ENCODE measurements at regions not wholly inside any gene's neighbourhood (a gene's known extent, or its start where the extent isn't known, plus 50 kb on each side); places are given as distances from the start of the nearest gene placed in this dataset.

DNA sequence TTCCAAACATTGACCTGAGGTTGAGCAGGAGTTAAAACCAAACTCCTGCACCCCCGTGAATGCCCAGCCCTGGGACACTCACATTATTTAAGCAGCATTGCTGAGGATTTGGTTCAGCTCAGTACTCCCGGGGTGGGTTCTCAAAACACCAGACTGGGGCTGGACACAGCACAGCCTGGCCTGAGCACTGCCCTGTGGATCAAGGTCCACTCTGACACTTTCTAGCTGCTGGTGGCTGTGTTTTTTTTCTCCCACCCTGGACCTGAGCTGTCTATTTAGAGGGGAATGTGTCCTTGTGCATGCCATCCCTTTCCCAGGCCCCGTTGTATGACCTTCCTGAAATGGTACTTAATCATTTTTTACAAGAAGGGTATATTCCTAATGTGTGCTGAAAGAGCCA is 94.7 kb upstream of the GJB6 start:
- TF ChIP-seq, protein P1, sequence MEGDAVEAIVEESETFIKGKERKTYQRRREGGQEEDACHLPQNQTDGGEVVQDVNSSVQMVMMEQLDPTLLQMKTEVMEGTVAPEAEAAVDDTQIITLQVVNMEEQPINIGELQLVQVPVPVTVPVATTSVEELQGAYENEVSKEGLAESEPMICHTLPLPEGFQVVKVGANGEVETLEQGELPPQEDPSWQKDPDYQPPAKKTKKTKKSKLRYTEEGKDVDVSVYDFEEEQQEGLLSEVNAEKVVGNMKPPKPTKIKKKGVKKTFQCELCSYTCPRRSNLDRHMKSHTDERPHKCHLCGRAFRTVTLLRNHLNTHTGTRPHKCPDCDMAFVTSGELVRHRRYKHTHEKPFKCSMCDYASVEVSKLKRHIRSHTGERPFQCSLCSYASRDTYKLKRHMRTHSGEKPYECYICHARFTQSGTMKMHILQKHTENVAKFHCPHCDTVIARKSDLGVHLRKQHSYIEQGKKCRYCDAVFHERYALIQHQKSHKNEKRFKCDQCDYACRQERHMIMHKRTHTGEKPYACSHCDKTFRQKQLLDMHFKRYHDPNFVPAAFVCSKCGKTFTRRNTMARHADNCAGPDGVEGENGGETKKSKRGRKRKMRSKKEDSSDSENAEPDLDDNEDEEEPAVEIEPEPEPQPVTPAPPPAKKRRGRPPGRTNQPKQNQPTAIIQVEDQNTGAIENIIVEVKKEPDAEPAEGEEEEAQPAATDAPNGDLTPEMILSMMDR (IDR thresholded peaks at IDR 0.05), result no peak
- no peak for TF ChIP-seq EP300 (IDR thresholded peaks at IDR 0.05)
- TF ChIP-seq POLR2A (IDR thresholded peaks at IDR 0.05), result no peak
- TF ChIP-seq POLR2AphosphoS5 (IDR thresholded peaks at IDR 0.05), result no peak
